Motor neuron (in vitro differentiated cells): ENCODE measurements at regions not wholly inside any gene's neighbourhood (a gene's known extent, or its start where the extent isn't known, plus 50 kb on each side); places are given as distances from the start of the nearest gene placed in this dataset.

ENCODE experiments used
- ATAC-seq, 8 experiments: fragments of 200-7000 bp; cut with Tn5 transposase; replicated peaks in 6 of 8; 2 replicates each; pipeline ENCODE4 v1.8.0; 2021; ENCODE audit warnings: mild to moderate bottlenecking in 8 of 8, moderate library complexity in 8 of 8
- H3K27ac ChIP-seq, 2 donors: fragments of 250-450 bp; sonication (Bioruptor Pico); 2 replicates each; pipeline ENCODE4 v1.9.0; 2021; ENCODE audit warnings: antibody characterized with exemption in 2 of 2, mild to moderate bottlenecking in 2 of 2, moderate library complexity in 1 of 2
- H3K4me1 ChIP-seq, 2 donors: fragments of 250-450 bp; sonication (Bioruptor Pico); replicated peaks in 1 of 2; 2 replicates each; pipeline ENCODE4 v1.6.1; 2021; ENCODE audit warnings: antibody characterized with exemption in 2 of 2, mild to moderate bottlenecking in 2 of 2, moderate library complexity in 1 of 2
- H3K4me3 ChIP-seq, 5 donors: fragments of 250-450 bp; sonication (Bioruptor Pico); 2 replicates each; pipeline ENCODE4 v1.9.0; 2021; ENCODE audit warnings: antibody characterized with exemption in 5 of 5, mild to moderate bottlenecking in 5 of 5, moderate library complexity in 4 of 5
- WGBS, 10 experiments: fragments of 450-650 bp; shearing (Covaris generic); methylation state at CpG; one replicate each; pipeline ENCODE4 v1.0.0; 2022; 5-methylcytosine and 5-hydroxymethylcytosine counted together
- in situ Hi-C, 9 experiments: fragments of 400-800 bp; cut with MboI; loops; one replicate each; pipeline ENCODE4 v1.15.0; 2021; ENCODE audit warnings: low sequenced_read_pairs in 9 of 9, low pct_unique_long_range_greater_than_20kb in 2 of 9; ENCODE audit not compliant: unreplicated experiment in 9 of 9

DNA sequence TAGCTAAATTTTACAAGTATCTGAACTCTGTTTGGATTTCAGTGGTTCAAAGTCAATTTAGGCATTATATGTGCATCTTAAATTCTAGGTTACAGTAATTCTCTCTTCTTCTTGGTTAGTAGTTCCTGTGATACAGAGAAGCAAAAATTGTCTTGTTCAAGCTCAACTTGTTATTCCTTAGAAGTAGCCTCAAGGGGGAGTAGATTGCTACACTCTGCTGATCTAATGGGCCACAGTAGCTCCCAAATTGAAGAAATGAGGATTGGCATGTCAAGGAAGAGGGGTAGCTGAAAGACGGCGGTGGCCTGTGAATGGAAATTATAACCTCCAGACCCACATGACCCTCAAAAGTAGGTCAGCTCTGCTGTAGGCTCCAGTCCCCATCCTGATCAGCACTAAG is 334.7 kb downstream of the HRH4 start:
- in situ Hi-C loops, result no loop called here
- H3K4me1 ChIP-seq, result peaks cover 20 to 23% of the 10 kb centered on the region in 2 donors
- 60 to 100% (median 96%) methylated on average over 1 to 2 of the region's 2 CpGs; no CpG with 5 or more reads in 6 of the 10 experiments for WGBS, 10 experiments
- no peak overlapping the region for H3K27ac ChIP-seq
- ATAC-seq, result no peak
- no peak overlapping the region for H3K4me3 ChIP-seq

DNA sequence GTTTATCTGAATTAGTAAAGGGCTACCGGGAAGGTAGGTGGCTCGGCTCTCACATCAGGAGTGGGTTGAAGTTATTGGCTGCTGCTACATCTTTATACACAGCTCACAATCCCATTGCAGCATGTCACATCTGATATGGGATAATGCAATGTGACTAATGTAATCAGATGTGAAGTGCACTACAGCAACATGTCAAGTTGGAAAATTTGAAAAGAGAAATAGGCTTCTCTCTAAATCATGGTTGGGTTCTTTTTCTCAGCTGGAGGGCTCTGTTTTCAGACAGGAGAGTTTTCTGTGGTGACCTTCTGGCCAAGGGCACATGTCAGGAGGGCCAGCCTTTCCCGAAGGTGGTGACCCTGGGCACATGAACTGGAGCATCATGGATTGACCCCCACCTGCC is 337.5 kb downstream of the HRH4 start:
- H3K4me1 ChIP-seq, result peaks cover 0 to 11% of the 10 kb centered on the region in 2 donors
- ATAC-seq, result no peak
- in situ Hi-C loops, result no loop called here
- no peak overlapping the region for H3K4me3 ChIP-seq
- 52 to 100% (median 85%) methylated on average over 2 of the region's 3 CpGs; no CpG with 5 or more reads in 5 of the 10 experiments for WGBS, 10 experiments
- H3K27ac ChIP-seq, result no peak overlapping the region

DNA sequence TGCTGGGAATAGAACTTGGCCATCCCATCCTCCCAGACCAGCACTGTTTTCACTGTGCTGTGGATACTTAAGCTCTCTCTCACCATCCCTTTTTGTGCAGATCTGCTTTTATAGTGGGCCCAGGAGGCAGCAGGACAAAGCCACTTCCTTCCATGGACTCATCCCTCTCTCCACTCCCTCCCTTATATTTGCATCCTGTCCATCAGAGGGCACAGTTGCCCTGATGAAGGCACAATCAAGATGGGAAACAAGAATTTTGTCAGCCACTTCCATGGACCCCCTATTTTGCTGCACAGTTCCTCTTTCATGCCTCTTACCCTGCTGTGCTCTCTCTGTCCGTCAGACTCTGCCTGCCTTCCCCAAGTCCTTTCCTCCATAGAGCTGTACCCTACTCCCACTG is 338.7 kb downstream of the HRH4 start:
- no peak overlapping the region for H3K27ac ChIP-seq
- H3K4me1 ChIP-seq, result peaks cover 0 to 11% of the 10 kb centered on the region in 2 donors
- WGBS, 10 experiments, result 63 to 100% (median 92%) methylated on average over 1 of the region's 1 CpG; no CpG with 5 or more reads in 6 of the 10 experiments
- ATAC-seq, result peak in 1 of 8 experiments; percentile 28
- in situ Hi-C loops, result no loop called here
- H3K4me3 ChIP-seq, result no peak overlapping the region

DNA sequence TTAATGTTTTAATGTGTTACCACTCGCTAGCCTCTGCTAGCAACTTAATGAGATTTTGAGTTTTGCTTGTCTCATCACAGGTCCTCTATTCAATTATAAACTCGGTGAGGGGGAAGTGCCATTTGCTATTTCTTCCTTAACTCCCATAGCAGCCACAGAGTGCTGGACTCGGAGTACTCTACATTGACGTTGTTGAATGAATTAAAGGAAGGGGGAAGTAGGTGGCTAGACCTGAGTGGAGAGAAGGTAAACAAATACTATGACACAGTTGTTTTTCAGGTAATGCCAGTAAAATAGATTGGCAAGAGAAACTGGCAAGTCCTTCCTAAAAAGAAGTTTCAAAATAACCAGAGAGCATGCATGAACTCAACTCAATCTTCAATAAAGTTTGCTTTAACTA is 339.3 kb downstream of the HRH4 start:
- no peak overlapping the region for H3K4me3 ChIP-seq
- peaks cover 0 to 11% of the 10 kb centered on the region in 2 donors for H3K4me1 ChIP-seq
- 54 to 100% (median 85%) methylated on average over 2 to 4 of the region's 4 CpGs; no CpG with 5 or more reads in 2 of the 10 experiments for WGBS, 10 experiments
- in situ Hi-C loops, result no loop called here
- ATAC-seq, result no peak
- no peak overlapping the region for H3K27ac ChIP-seq

- Histone ChIP-seq H3K27ac (no peak overlapping the region), H3K4me3 (no peak overlapping the region), H3K4me1 (peaks cover 0 to 11% of the 10 kb centered on the region in 2 donors)
- in situ Hi-C loops, result no loop called here
- no peak for ATAC-seq
- WGBS, 10 experiments, result 0 to 100% methylated on average over 1 of the region's 1 CpG; no CpG with 5 or more reads in 8 of the 10 experiments
These were observed 340.6 kb downstream of the HRH4 start for GRCh38 chr18:24801001-24801400.

- no peak for ATAC-seq
- in situ Hi-C loops, result no loop called here
- H3K27ac ChIP-seq, result no peak overlapping the region
- H3K4me1 ChIP-seq, result peaks cover 0 to 11% of the 10 kb centered on the region in 2 donors
- H3K4me3 ChIP-seq, result no peak overlapping the region
These were observed 342.0 kb downstream of the HRH4 start for GRCh38 chr18:24802456-24802855.

- Histone ChIP-seq H3K4me3 (no peak overlapping the region), H3K4me1 (no peaks in the 10 kb centered on the region), H3K27ac (no peak overlapping the region)
- in situ Hi-C loops, result no loop called here
- 73 to 100% (median 92%) methylated on average over 1 to 5 of the region's 5 CpGs; no CpG with 5 or more reads in 1 of the 10 experiments for WGBS, 10 experiments
- no peak for ATAC-seq
These were observed 344.7 kb downstream of the HRH4 start for GRCh38 chr18:24805156-24805555.

GRCh38 chr18:24809173-24809950 is 348.9 kb downstream of the HRH4 start:
- 64 to 100% (median 84%) methylated on average over 2 to 7 of the region's 7 CpGs for WGBS, 10 experiments
- H3K27ac ChIP-seq, result no peak overlapping the region
- H3K4me1 ChIP-seq, result no peaks in the 10 kb centered on the region
- in situ Hi-C loops, result no loop called here
- ATAC-seq, result no peak
- no peak overlapping the region for H3K4me3 ChIP-seq

GRCh38 chr18:24810561-24811305 is 350.3 kb downstream of the HRH4 start:
- in situ Hi-C loops, result no loop called here
- no peaks in the 10 kb centered on the region for H3K4me1 ChIP-seq
- no peak overlapping the region for H3K4me3 ChIP-seq
- 69 to 100% (median 89%) methylated on average over 1 to 9 of the region's 9 CpGs for WGBS, 10 experiments
- no peak for ATAC-seq
- H3K27ac ChIP-seq, result no peak overlapping the region

- peak in 2 of 8 experiments; percentile 50 to 71 for ATAC-seq
- H3K4me3 ChIP-seq, result no peak overlapping the region
- no peak overlapping the region for H3K27ac ChIP-seq
- 11 to 100% (median 86%) methylated on average over 1 to 10 of the region's 11 CpGs for WGBS, 10 experiments
- in situ Hi-C loops, result no loop called here
- no peaks in the 10 kb centered on the region for H3K4me1 ChIP-seq
These were observed 351.7 kb downstream of the HRH4 start for GRCh38 chr18:24811950-24812681.

DNA sequence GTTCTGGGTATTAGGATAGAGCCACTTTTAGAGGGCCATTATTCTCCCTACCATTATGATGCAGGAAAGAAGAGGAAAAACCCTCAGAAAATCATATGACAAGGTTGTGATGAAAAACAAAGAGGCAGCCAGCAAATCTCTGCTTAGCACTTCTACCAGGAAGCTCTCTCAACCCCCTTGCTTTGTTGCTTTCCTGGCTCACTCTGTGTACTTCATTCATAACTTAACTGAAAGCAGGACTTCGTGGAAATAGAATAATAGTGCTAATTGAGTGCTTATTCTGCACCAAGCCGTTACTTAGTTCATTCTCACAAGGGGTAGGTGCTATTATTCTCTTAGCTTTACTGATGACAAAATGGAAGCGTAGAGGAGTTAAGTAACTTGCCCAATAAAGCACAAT is 354.1 kb downstream of the HRH4 start:
- in situ Hi-C loops, result no loop called here
- H3K27ac ChIP-seq, result no peak overlapping the region

GRCh38 chr18:24817150-24817549 is 356.7 kb downstream of the HRH4 start:
- in situ Hi-C loops, result no loop called here
- Histone ChIP-seq H3K27ac (no peak overlapping the region), H3K4me1 (peaks cover 20 to 22% of the 10 kb centered on the region in 2 donors), H3K4me3 (no peak overlapping the region)
- ATAC-seq, result no peak
- WGBS, 10 experiments, result 50 to 100% (median 80%) methylated on average over 1 to 3 of the region's 3 CpGs; no CpG with 5 or more reads in 2 of the 10 experiments

More for the DNA sequence above, 354.1 kb downstream of the HRH4 start:
- peaks cover 19 to 20% of the 10 kb centered on the region in 2 donors for H3K4me1 ChIP-seq
- H3K4me3 ChIP-seq, result no peak overlapping the region
- 0 to 100% (median 36%) methylated on average over 1 to 3 of the region's 3 CpGs; no CpG with 5 or more reads in 2 of the 10 experiments for WGBS, 10 experiments
- peak in 2 of 8 experiments; percentile 7 to 31 for ATAC-seq
